Ishikawa (cell line): ENCODE measurements at regions not wholly inside any gene's neighbourhood (a gene's known extent, or its start where the extent isn't known, plus 50 kb on each side); places are given as distances from the start of the nearest gene placed in this dataset.

Experiments
- CEBPB ChIP-seq: IDR thresholded peaks from 2 replicates; pipeline ENCODE4 v1.6.1; 2012
- MAX ChIP-seq: IDR thresholded peaks from 2 replicates; pipeline ENCODE4 v1.6.1; 2012
- RAD21 ChIP-seq: IDR thresholded peaks from 2 replicates; pipeline ENCODE4 v1.6.1; 2012; ENCODE audit warnings: low read depth
- TAF1 ChIP-seq: IDR thresholded peaks from 2 replicates; pipeline ENCODE4 v1.6.1; 2012; ENCODE audit warnings: low read depth, mild to moderate bottlenecking

- TF ChIP-seq RAD21, result no peak
- no peak for TF ChIP-seq MAX
- no peak for TF ChIP-seq TAF1
- TF ChIP-seq CEBPB, result no peak
Measured at GRCh38 chr3:127501177-127501576, 89.4 kb downstream of the TPRA1 start.
